ENCODE measurements at regions not wholly inside any gene's neighbourhood (a gene's known extent, or its start where the extent isn't known, plus 50 kb on each side); places are given as distances from the start of the nearest gene placed in this dataset.

GRCh38 chr6:87946669-87947068 is 101.0 kb upstream of the SPACA1 start:
- TF ChIP-seq OSR1 (CRISPR knock-in tag; IDR thresholded peaks at IDR 0.05): no peak
- no peak for TF ChIP-seq ZFP3 (CRISPR knock-in tag; IDR thresholded peaks at IDR 0.05)
- TF ChIP-seq CREB5 (CRISPR knock-in tag; IDR thresholded peaks at IDR 0.05; ENCODE audit: low read depth): no peak
